Calu3 (cell line): ENCODE measurements at regions not wholly inside any gene's neighbourhood (a gene's known extent, or its start where the extent isn't known, plus 50 kb on each side); places are given as distances from the start of the nearest gene placed in this dataset.
"Not testable (repeated sequence)": the region's sequence is repeated elsewhere in the genome, so short reads cannot be mapped to it uniquely, and the experiment has no call there.

Experiments
- BruUV-seq: library from RNA; stranded (reverse); fragments of 400-500 nt; replicated peaks from 2 replicates; lab custom pipeline; 2021; lab: Mats Ljungman, UMichigan
- CTCF ChIA-PET: fragments of 300-600 bp; sonication (Branson Sonifier 250); formaldehyde crosslinking; loops from one replicate; lab custom pipeline; 2022; ENCODE audit warnings: antibody characterized with exemption; lab: Charles Lee
- DNase-seq: peaks from one replicate; pipeline ENCODE4 v3.0.0; 2022
- H3K27ac Mint-ChIP-seq: one replicate; pipeline ENCODE4 v1.8.0; 2022; ENCODE audit warnings: mixed read lengths; ENCODE audit not compliant: unreplicated experiment
- H3K27me3 Mint-ChIP-seq: one replicate; pipeline ENCODE4 v1.8.0; 2022; ENCODE audit warnings: mixed read lengths; ENCODE audit not compliant: unreplicated experiment
- H3K36me3 Mint-ChIP-seq: one replicate; pipeline ENCODE4 v1.8.0; 2022; ENCODE audit warnings: mild to moderate bottlenecking, moderate library complexity, mixed read lengths; ENCODE audit not compliant: insufficient read depth, unreplicated experiment
- H3K4me1 Mint-ChIP-seq: one replicate; pipeline ENCODE4 v1.8.0; 2022; ENCODE audit warnings: mild to moderate bottlenecking, low read depth, mixed read lengths; ENCODE audit not compliant: unreplicated experiment
- H3K4me3 Mint-ChIP-seq: one replicate; pipeline ENCODE4 v1.8.0; 2022; ENCODE audit warnings: mild to moderate bottlenecking, low read depth, moderate library complexity, mixed read lengths; ENCODE audit not compliant: unreplicated experiment
- H3K9me3 Mint-ChIP-seq: one replicate; pipeline ENCODE4 v1.8.0; 2022; ENCODE audit warnings: low read depth, mixed read lengths; ENCODE audit not compliant: unreplicated experiment
- CTCF ChIP-seq: fragments of 200-600 bp; IDR thresholded peaks from one replicate; pipeline ENCODE4 v1.8.0; 2022; ENCODE audit warnings: antibody characterized with exemption; ENCODE audit not compliant: unreplicated experiment
- intact Hi-C: fragments of 100-400 bp; cut with micrococcal nuclease; formaldehyde crosslinking; loops from one replicate; pipeline ENCODE4 v1.10.0; 2022; ENCODE audit not compliant: unreplicated experiment

GRCh38 chr4:109365939-109366338 is 63.5 kb upstream of the COL25A1 start:
- no peak for TF ChIP-seq CTCF
- H3K36me3 Mint-ChIP-seq, result no peaks in the 10 kb centered on the region
- H3K4me3 Mint-ChIP-seq, result no peak overlapping the region
- peak overlapping the region; percentile 18 for H3K27ac Mint-ChIP-seq
- intact Hi-C loops, result no loop called here
- no peaks in the 10 kb centered on the region for H3K27me3 Mint-ChIP-seq
- H3K9me3 Mint-ChIP-seq, result no peaks in the 10 kb centered on the region
- CTCF ChIA-PET, result no interaction called here
- no peak for DNase-seq
- BruUV-seq, result no TSS peak
- H3K4me1 Mint-ChIP-seq, result peaks cover 12% of the 10 kb centered on the region

GRCh38 chr4:109365297-109365696 is 62.8 kb upstream of the COL25A1 start:
- DNase-seq, H3K27ac Mint-ChIP-seq, H3K4me3 Mint-ChIP-seq, CTCF ChIA-PET, H3K27me3 Mint-ChIP-seq, H3K9me3 Mint-ChIP-seq, BruUV-seq, H3K36me3 Mint-ChIP-seq, intact Hi-C loops: not testable (repeated sequence)
- H3K4me1 Mint-ChIP-seq, result peaks cover 12% of the 10 kb centered on the region

- H3K27ac Mint-ChIP-seq, result no peak overlapping the region
- H3K36me3 Mint-ChIP-seq, result no peaks in the 10 kb centered on the region
- no peaks in the 10 kb centered on the region for H3K27me3 Mint-ChIP-seq
- intact Hi-C loops, result no loop called here
- no peaks in the 10 kb centered on the region for H3K9me3 Mint-ChIP-seq
- CTCF ChIA-PET, result no interaction called here
- no peak overlapping the region for H3K4me3 Mint-ChIP-seq
- H3K4me1 Mint-ChIP-seq, result no peaks in the 10 kb centered on the region
- no TSS peak for BruUV-seq
- TF ChIP-seq CTCF, result no peak
- DNase-seq, result no peak
Measured at GRCh38 chr4:109359040-109359646, 56.7 kb upstream of the COL25A1 start.

GRCh38 chr4:109355835-109356234 is 53.4 kb upstream of the COL25A1 start:
- intact Hi-C loops, result no loop called here
- Mint-ChIP-seq H3K27ac (no peak overlapping the region), H3K9me3 (no peaks in the 10 kb centered on the region), H3K4me1 (no peaks in the 10 kb centered on the region), H3K36me3 (no peaks in the 10 kb centered on the region), H3K27me3 (no peaks in the 10 kb centered on the region), H3K4me3 (no peak overlapping the region)
- CTCF ChIA-PET, result no interaction called here
- no peak for DNase-seq
- no TSS peak for BruUV-seq
- no peak for TF ChIP-seq CTCF

GRCh38 chr4:109352941-109353340 is 50.5 kb upstream of the COL25A1 start:
- no peak overlapping the region for H3K4me3 Mint-ChIP-seq
- H3K27ac Mint-ChIP-seq, result no peak overlapping the region
- no peaks in the 10 kb centered on the region for H3K27me3 Mint-ChIP-seq
- no peaks in the 10 kb centered on the region for H3K4me1 Mint-ChIP-seq
- no peak for TF ChIP-seq CTCF
- no peaks in the 10 kb centered on the region for H3K36me3 Mint-ChIP-seq
- no TSS peak for BruUV-seq
- DNase-seq, result no peak
- CTCF ChIA-PET, result no interaction called here
- intact Hi-C loops, result no loop called here
- H3K9me3 Mint-ChIP-seq, result no peaks in the 10 kb centered on the region
